Ascending aorta (tissue), 2 donors: ENCODE measurements at regions not wholly inside any gene's neighbourhood (a gene's known extent, or its start where the extent isn't known, plus 50 kb on each side); places are given as distances from the start of the nearest gene placed in this dataset.

Experiments used
- DNase-seq, 2 donors: peaks; one replicate each; pipeline ENCODE4 v3.0.0-alpha.2; 2019; ENCODE audit warnings: low spot score in 2 of 2
- H3K27ac ChIP-seq, 2 donors: fragments of 200-600 bp; sonication (generic); one replicate each; pipeline ENCODE4 v1.5.1; 2016 to 2017; ENCODE audit warnings: mild to moderate bottlenecking in 1 of 2
- H3K27me3 ChIP-seq: fragments of 200-600 bp; sonication (generic); one replicate; pipeline ENCODE4 v1.5.1; 2017
- H3K36me3 ChIP-seq, 2 donors: fragments of 200-600 bp; sonication (generic); one replicate each; pipeline ENCODE4 v1.5.1; 2016
- H3K4me1 ChIP-seq, 2 donors: fragments of 200-600 bp; sonication (generic); one replicate each; pipeline ENCODE4 v1.5.1; 2016 to 2017; ENCODE audit warnings: mild to moderate bottlenecking in 1 of 2
- H3K4me3 ChIP-seq, 2 donors: fragments of 200-600 bp; sonication (generic); one replicate each; pipeline ENCODE4 v1.5.1; 2016 to 2017; ENCODE audit warnings: mild to moderate bottlenecking in 1 of 2
- H3K9me3 ChIP-seq, 2 donors: fragments of 200-600 bp; sonication (generic); one replicate each; pipeline ENCODE4 v1.5.1; 2016
- CTCF ChIP-seq, 3 experiments: fragments of 200-600 bp in 2 of 3; fragments of 450-650 bp in 1 of 3; sonication (generic) in 2 of 3; IDR thresholded peaks; one replicate each; pipeline ENCODE4 v1.5.1; 2016 to 2019; ENCODE audit warnings: antibody characterized with exemption in 3 of 3, mild to moderate bottlenecking in 1 of 3, moderate library complexity in 1 of 3
- intact Hi-C: fragments of 100-400 bp; cut with DNase I; formaldehyde crosslinking; loops from one replicate; pipeline ENCODE4 v1.15.1; 2023

- Histone ChIP-seq H3K27me3 (no peaks in the 10 kb centered on the region), H3K27ac (no peak overlapping the region), H3K4me3 (no peak overlapping the region), H3K9me3 (no peaks in the 10 kb centered on the region), H3K4me1 (no peaks in the 10 kb centered on the region), H3K36me3 (no peaks in the 10 kb centered on the region)
- TF ChIP-seq CTCF (IDR thresholded peaks at IDR 0.05), result no peak
- intact Hi-C loops, result no loop called here
- DNase-seq, result no peak
Measured at GRCh38 chr16:73287859-73288405, 240.0 kb upstream of the ZFHX3 start.

- H3K4me3 ChIP-seq, result no peak overlapping the region
- intact Hi-C loops, result no loop called here
- TF ChIP-seq CTCF (IDR thresholded peaks at IDR 0.05), result no peak
Measured at GRCh38 chr16:73286346-73287267, 238.7 kb upstream of the ZFHX3 start.

GRCh38 chr16:73285436-73286201, 237.7 kb upstream of the ZFHX3 start:
- peak overlapping the region in 1 of 2 donors; percentile 20 for H3K4me3 ChIP-seq
- H3K4me1 ChIP-seq, result no peaks in the 10 kb centered on the region
- intact Hi-C loops, result no loop called here
- no peaks in the 10 kb centered on the region for H3K9me3 ChIP-seq
- TF ChIP-seq CTCF (IDR thresholded peaks at IDR 0.05), result no peak
- H3K27ac ChIP-seq, result no peak overlapping the region
- no peaks in the 10 kb centered on the region for H3K36me3 ChIP-seq
- no peaks in the 10 kb centered on the region for H3K27me3 ChIP-seq
- no peak for DNase-seq

More at GRCh38 chr16:73286346-73287267, 238.7 kb upstream of the ZFHX3 start:
- DNase-seq, result no peak
- H3K9me3 ChIP-seq, result no peaks in the 10 kb centered on the region
- no peak overlapping the region for H3K27ac ChIP-seq
- H3K36me3 ChIP-seq, result no peaks in the 10 kb centered on the region
- no peaks in the 10 kb centered on the region for H3K4me1 ChIP-seq
- no peaks in the 10 kb centered on the region for H3K27me3 ChIP-seq

- Histone ChIP-seq H3K4me3 (no peak overlapping the region), H3K27me3 (no peaks in the 10 kb centered on the region), H3K36me3 (no peaks in the 10 kb centered on the region), H3K4me1 (no peaks in the 10 kb centered on the region), H3K27ac (no peak overlapping the region), H3K9me3 (no peaks in the 10 kb centered on the region)
- no peak for TF ChIP-seq CTCF (IDR thresholded peaks at IDR 0.05)
- intact Hi-C loops, result no loop called here
- no peak for DNase-seq
Measured at GRCh38 chr16:73280388-73280787, 232.5 kb upstream of the ZFHX3 start.

GRCh38 chr16:73279451-73279850, 231.5 kb upstream of the ZFHX3 start:
- DNase-seq, result no peak
- H3K4me1 ChIP-seq, result no peaks in the 10 kb centered on the region
- H3K9me3 ChIP-seq, result no peaks in the 10 kb centered on the region
- intact Hi-C loops, result no loop called here
- no peak overlapping the region for H3K27ac ChIP-seq
- H3K36me3 ChIP-seq, result no peaks in the 10 kb centered on the region
- no peak for TF ChIP-seq CTCF (IDR thresholded peaks at IDR 0.05)
- no peak overlapping the region for H3K4me3 ChIP-seq
- H3K27me3 ChIP-seq, result no peaks in the 10 kb centered on the region
